A673 (cell line): ENCODE measurements at regions not wholly inside any gene's neighbourhood (a gene's known extent, or its start where the extent isn't known, plus 50 kb on each side); places are given as distances from the start of the nearest gene placed in this dataset.

Experiments used
- BruUV-seq: library from RNA; stranded (reverse); fragments of 400-500 nt; replicated peaks from 2 replicates; lab custom pipeline; 2021; lab: Mats Ljungman, UMichigan
- CTCF ChIA-PET: fragments of 300-600 bp; sonication (Branson Sonifier 250); formaldehyde crosslinking; loops from one replicate; lab custom pipeline; 2022; ENCODE audit warnings: antibody characterized with exemption; lab: Charles Lee
- POLR2A ChIA-PET: fragments of 300-600 bp; sonication (Branson Sonifier 250); formaldehyde crosslinking; loops from one replicate; lab custom pipeline; 2022; ENCODE audit warnings: antibody characterized with exemption; ENCODE audit not compliant: low non-redundant PET; lab: Charles Lee
- DNase-seq: peaks from one replicate; pipeline ENCODE4 v3.0.0-alpha.2; 2015; ENCODE audit warnings: low spot score
- H3K27ac ChIP-seq: fragments of 200-600 bp; sonication (generic); 2 replicates; pipeline ENCODE4 v1.5.1; 2016; ENCODE audit warnings: mixed run types, low read depth, mild to moderate bottlenecking, mixed read lengths, antibody characterized with exemption, low read length; ENCODE audit not compliant: poor library complexity, severe bottlenecking
- H3K27me3 ChIP-seq: fragments of 200-600 bp; sonication (generic); replicated peaks from 2 replicates; pipeline ENCODE4 v1.6.1; 2017; ENCODE audit warnings: mixed run types, low read depth, mild to moderate bottlenecking, mixed read lengths, antibody characterized with exemption, low read length; ENCODE audit not compliant: insufficient read depth, poor library complexity
- H3K36me3 ChIP-seq: fragments of 200-600 bp; sonication (generic); 2 replicates; pipeline ENCODE4 v1.6.1; 2016; ENCODE audit warnings: mixed run types, mild to moderate bottlenecking, mixed read lengths, antibody characterized with exemption, low read length; ENCODE audit not compliant: insufficient read depth, poor library complexity, severe bottlenecking
- H3K4me1 ChIP-seq: fragments of 200-600 bp; sonication (generic); 2 replicates; pipeline ENCODE4 v1.6.1; 2017; ENCODE audit warnings: mixed run types, mild to moderate bottlenecking, mixed read lengths, antibody characterized with exemption, low read length; ENCODE audit not compliant: insufficient read depth, poor library complexity, severe bottlenecking
- H3K4me3 ChIP-seq: fragments of 200-600 bp; sonication (generic); 2 replicates; pipeline ENCODE4 v1.5.1; 2016; ENCODE audit warnings: low read depth, mixed run types, mild to moderate bottlenecking, mixed read lengths, low read length; ENCODE audit not compliant: poor library complexity, severe bottlenecking
- H3K9me3 ChIP-seq: fragments of 200-600 bp; sonication (generic); 2 replicates; pipeline ENCODE4 v1.6.1; 2016; ENCODE audit warnings: mixed run types, low read depth, mild to moderate bottlenecking, mixed read lengths, antibody characterized with exemption, low read length; ENCODE audit not compliant: poor library complexity, severe bottlenecking
- CTCF ChIP-seq: fragments of 300-800, 200-600 bp; sonication (generic); conservative IDR thresholded peaks from 2 replicates; pipeline ENCODE4 v1.5.1; 2017; ENCODE audit warnings: low read depth, mild to moderate bottlenecking, antibody characterized with exemption, low read length, moderate library complexity, mixed read lengths
- EZH2 ChIP-seq: fragments of 200-600 bp; sonication (generic); IDR thresholded peaks from 2 replicates; pipeline ENCODE4 v1.6.1; 2017; ENCODE audit warnings: borderline replicate concordance, low read depth, mild to moderate bottlenecking, mixed read lengths, antibody characterized with exemption, low read length; ENCODE audit not compliant: poor library complexity, severe bottlenecking
- intact Hi-C: fragments of 100-400 bp; cut with micrococcal nuclease; formaldehyde crosslinking; loops from one replicate; pipeline ENCODE4 v1.10.0; 2022; ENCODE audit not compliant: unreplicated experiment

- BruUV-seq, result no TSS peak
- no peak overlapping the region for H3K4me3 ChIP-seq
- H3K27ac ChIP-seq, result no peak overlapping the region
- peaks cover 3% of the 10 kb centered on the region for H3K4me1 ChIP-seq
- DNase-seq, result no peak
- intact Hi-C loops, result loop anchor here (5.0 kb wide), 4 partner anchors 96 to 1851 kb away; no protein-coding TSS in a partner anchor
- TF ChIP-seq CTCF, result no peak
- no peak for TF ChIP-seq EZH2
- POLR2A ChIA-PET, result no interaction called here
- no peaks in the 10 kb centered on the region for H3K27me3 ChIP-seq
- no peaks in the 10 kb centered on the region for H3K36me3 ChIP-seq
- no peaks in the 10 kb centered on the region for H3K9me3 ChIP-seq
- CTCF ChIA-PET, result no interaction called here
These were observed 883.7 kb upstream of the TMEM132C start for GRCh38 chr12:127383281-127383680.

GRCh38 chr12:127386723-127387122 lies 880.2 kb upstream of the TMEM132C start:
- BruUV-seq, result no TSS peak
- intact Hi-C loops, result no loop called here
- no peak overlapping the region for H3K27ac ChIP-seq
- POLR2A ChIA-PET, result no interaction called here
- H3K4me3 ChIP-seq, result no peak overlapping the region
- TF ChIP-seq CTCF (no peak), EZH2 (no peak)
- no peaks in the 10 kb centered on the region for H3K9me3 ChIP-seq
- H3K4me1 ChIP-seq, result no peaks in the 10 kb centered on the region
- no peaks in the 10 kb centered on the region for H3K27me3 ChIP-seq
- no peak for DNase-seq
- CTCF ChIA-PET, result no interaction called here
- no peaks in the 10 kb centered on the region for H3K36me3 ChIP-seq

GRCh38 chr12:127388985-127389384 lies 878.0 kb upstream of the TMEM132C start:
- no peak for DNase-seq
- no peak overlapping the region for H3K4me3 ChIP-seq
- no peak for TF ChIP-seq CTCF
- no peak for TF ChIP-seq EZH2
- no TSS peak for BruUV-seq
- no peaks in the 10 kb centered on the region for H3K36me3 ChIP-seq
- POLR2A ChIA-PET, result no interaction called here
- CTCF ChIA-PET, result no interaction called here
- H3K4me1 ChIP-seq, result no peaks in the 10 kb centered on the region
- H3K27ac ChIP-seq, result no peak overlapping the region
- H3K9me3 ChIP-seq, result no peaks in the 10 kb centered on the region
- intact Hi-C loops, result no loop called here
- H3K27me3 ChIP-seq, result no peaks in the 10 kb centered on the region
